Ishikawa (cell line): ENCODE measurements at regions not wholly inside any gene's neighbourhood (a gene's known extent, or its start where the extent isn't known, plus 50 kb on each side); places are given as distances from the start of the nearest gene placed in this dataset.

Experiments used
- TCF12 ChIP-seq: IDR thresholded peaks from 2 replicates; pipeline ENCODE4 v1.6.1; 2012; ENCODE audit warnings: low read depth
- TF ChIP-seq, protein P1 (sequence below): IDR thresholded peaks from 2 replicates; pipeline ENCODE4 v1.6.1; 2012
- TF ChIP-seq, protein P2 (sequence below): IDR thresholded peaks from 2 replicates; pipeline ENCODE4 v1.6.1; 2012; ENCODE audit warnings: low read depth, mild to moderate bottlenecking

DNA sequence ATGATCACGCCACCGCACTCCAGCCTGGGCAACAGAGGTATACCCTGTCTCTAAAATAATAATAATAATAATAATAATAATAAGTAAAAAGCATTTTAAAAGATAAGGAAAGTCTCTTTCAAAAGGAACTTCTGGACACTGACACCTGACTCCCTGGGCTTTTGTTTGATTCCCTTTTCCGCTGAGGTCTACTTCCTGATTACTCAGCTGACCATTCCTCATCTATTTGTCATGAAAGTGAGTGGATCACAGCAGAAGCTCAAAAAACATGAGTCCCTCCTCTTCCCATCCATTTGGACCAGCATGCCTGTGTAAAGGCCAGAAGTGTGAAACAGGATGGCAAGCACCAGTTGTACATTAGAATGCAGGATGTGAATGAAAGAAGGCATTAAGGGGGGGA is 61.1 kb upstream of the FBXO28 start:
- TF ChIP-seq, protein P1, sequence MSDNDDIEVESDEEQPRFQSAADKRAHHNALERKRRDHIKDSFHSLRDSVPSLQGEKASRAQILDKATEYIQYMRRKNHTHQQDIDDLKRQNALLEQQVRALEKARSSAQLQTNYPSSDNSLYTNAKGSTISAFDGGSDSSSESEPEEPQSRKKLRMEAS: no peak
- TF ChIP-seq TCF12: no peak
- TF ChIP-seq, protein P2, sequence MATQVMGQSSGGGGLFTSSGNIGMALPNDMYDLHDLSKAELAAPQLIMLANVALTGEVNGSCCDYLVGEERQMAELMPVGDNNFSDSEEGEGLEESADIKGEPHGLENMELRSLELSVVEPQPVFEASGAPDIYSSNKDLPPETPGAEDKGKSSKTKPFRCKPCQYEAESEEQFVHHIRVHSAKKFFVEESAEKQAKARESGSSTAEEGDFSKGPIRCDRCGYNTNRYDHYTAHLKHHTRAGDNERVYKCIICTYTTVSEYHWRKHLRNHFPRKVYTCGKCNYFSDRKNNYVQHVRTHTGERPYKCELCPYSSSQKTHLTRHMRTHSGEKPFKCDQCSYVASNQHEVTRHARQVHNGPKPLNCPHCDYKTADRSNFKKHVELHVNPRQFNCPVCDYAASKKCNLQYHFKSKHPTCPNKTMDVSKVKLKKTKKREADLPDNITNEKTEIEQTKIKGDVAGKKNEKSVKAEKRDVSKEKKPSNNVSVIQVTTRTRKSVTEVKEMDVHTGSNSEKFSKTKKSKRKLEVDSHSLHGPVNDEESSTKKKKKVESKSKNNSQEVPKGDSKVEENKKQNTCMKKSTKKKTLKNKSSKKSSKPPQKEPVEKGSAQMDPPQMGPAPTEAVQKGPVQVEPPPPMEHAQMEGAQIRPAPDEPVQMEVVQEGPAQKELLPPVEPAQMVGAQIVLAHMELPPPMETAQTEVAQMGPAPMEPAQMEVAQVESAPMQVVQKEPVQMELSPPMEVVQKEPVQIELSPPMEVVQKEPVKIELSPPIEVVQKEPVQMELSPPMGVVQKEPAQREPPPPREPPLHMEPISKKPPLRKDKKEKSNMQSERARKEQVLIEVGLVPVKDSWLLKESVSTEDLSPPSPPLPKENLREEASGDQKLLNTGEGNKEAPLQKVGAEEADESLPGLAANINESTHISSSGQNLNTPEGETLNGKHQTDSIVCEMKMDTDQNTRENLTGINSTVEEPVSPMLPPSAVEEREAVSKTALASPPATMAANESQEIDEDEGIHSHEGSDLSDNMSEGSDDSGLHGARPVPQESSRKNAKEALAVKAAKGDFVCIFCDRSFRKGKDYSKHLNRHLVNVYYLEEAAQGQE: no peak
